ENCODE measurements at regions not wholly inside any gene's neighbourhood (a gene's known extent, or its start where the extent isn't known, plus 50 kb on each side); places are given as distances from the start of the nearest gene placed in this dataset.

- Histone ChIP-seq H4K20me1 (ENCODE audit: insufficient read depth, low read length) (no peaks in the 10 kb centered on the region), H3K9me3 (ENCODE audit: insufficient read depth, low read length, severe bottlenecking) (no peaks in the 10 kb centered on the region), H3K9ac (ENCODE audit: low read depth, low read length) (no peak overlapping the region), H3K27me3 (ENCODE audit: insufficient read depth, low read length, poor library complexity) (peaks cover 10% of the 10 kb centered on the region), H3K4me2 (ENCODE audit: insufficient read depth, low read length) (no peak overlapping the region), H2AFZ (ENCODE audit: low read depth, low read length) (no peak overlapping the region), H3K36me3 (ENCODE audit: insufficient read depth, low read length) (no peaks in the 10 kb centered on the region), H3K79me2 (ENCODE audit: insufficient read depth, low read length) (no peaks in the 10 kb centered on the region), H3K4me1 (ENCODE audit: insufficient read depth, low read length) (no peaks in the 10 kb centered on the region), H3K27ac (ENCODE audit: low read length) (no peak overlapping the region), H3K4me3 (ENCODE audit: low read depth in 1 of 2, low read length in 2 of 2) (no peak overlapping the region)
- no peak for TF ChIP-seq EZH2 (IDR thresholded peaks at IDR 0.05; ENCODE audit: borderline replicate concordance, low read depth, low read length, severe bottlenecking)
- TF ChIP-seq CTCF (IDR thresholded peaks at IDR 0.05; ENCODE audit: borderline replicate concordance, extremely low read depth, low read length, poor library complexity, severe bottlenecking) = no peak
- ATAC-seq (ENCODE audit: insufficient read depth, low read depth) = no peak
- no peak for DNase-seq
Measured at GRCh38 chr15:69893086-69893485, 204.6 kb downstream of the TLE3 start.

GRCh38 chr15:69893863-69894262 lies 203.9 kb downstream of the TLE3 start:
- no peak overlapping the region for H3K4me2 ChIP-seq (ENCODE audit: insufficient read depth, low read length)

GRCh38 chr15:69895202-69895601 lies 202.5 kb downstream of the TLE3 start:
- no peak for TF ChIP-seq CTCF (IDR thresholded peaks at IDR 0.05; ENCODE audit: borderline replicate concordance, extremely low read depth, low read length, poor library complexity, severe bottlenecking)
- TF ChIP-seq EZH2 (IDR thresholded peaks at IDR 0.05; ENCODE audit: borderline replicate concordance, low read depth, low read length, severe bottlenecking) = no peak
- no peaks in the 10 kb centered on the region for H4K20me1 ChIP-seq (ENCODE audit: insufficient read depth, low read length)
- H3K27me3 ChIP-seq (ENCODE audit: insufficient read depth, low read length, poor library complexity) = peaks cover 6% of the 10 kb centered on the region
- H3K4me3 ChIP-seq (ENCODE audit: low read depth in 1 of 2, low read length in 2 of 2) = no peak overlapping the region
- H3K79me2 ChIP-seq (ENCODE audit: insufficient read depth, low read length) = no peaks in the 10 kb centered on the region
- H3K4me1 ChIP-seq (ENCODE audit: insufficient read depth, low read length) = no peaks in the 10 kb centered on the region
- no peak overlapping the region for H3K4me2 ChIP-seq (ENCODE audit: insufficient read depth, low read length)
- no peaks in the 10 kb centered on the region for H3K9me3 ChIP-seq (ENCODE audit: insufficient read depth, low read length, severe bottlenecking)
- no peak for ATAC-seq (ENCODE audit: insufficient read depth, low read depth)
- H3K9ac ChIP-seq (ENCODE audit: low read depth, low read length) = no peak overlapping the region
- H3K36me3 ChIP-seq (ENCODE audit: insufficient read depth, low read length) = no peaks in the 10 kb centered on the region
- no peak overlapping the region for H3K27ac ChIP-seq (ENCODE audit: low read length)
- H2AFZ ChIP-seq (ENCODE audit: low read depth, low read length) = no peak overlapping the region
- no peak for DNase-seq

More at GRCh38 chr15:69893863-69894262, 203.9 kb downstream of the TLE3 start:
- Histone ChIP-seq H3K4me1 (ENCODE audit: insufficient read depth, low read length) (no peaks in the 10 kb centered on the region), H2AFZ (ENCODE audit: low read depth, low read length) (no peak overlapping the region), H3K79me2 (ENCODE audit: insufficient read depth, low read length) (no peaks in the 10 kb centered on the region), H4K20me1 (ENCODE audit: insufficient read depth, low read length) (no peaks in the 10 kb centered on the region), H3K9me3 (ENCODE audit: insufficient read depth, low read length, severe bottlenecking) (no peaks in the 10 kb centered on the region), H3K27me3 (ENCODE audit: insufficient read depth, low read length, poor library complexity) (peaks cover 10% of the 10 kb centered on the region), H3K9ac (ENCODE audit: low read depth, low read length) (no peak overlapping the region), H3K4me3 (ENCODE audit: low read depth in 1 of 2, low read length in 2 of 2) (no peak overlapping the region), H3K27ac (ENCODE audit: low read length) (no peak overlapping the region), H3K36me3 (ENCODE audit: insufficient read depth, low read length) (no peaks in the 10 kb centered on the region)
- TF ChIP-seq EZH2 (IDR thresholded peaks at IDR 0.05; ENCODE audit: borderline replicate concordance, low read depth, low read length, severe bottlenecking) (no peak), CTCF (IDR thresholded peaks at IDR 0.05; ENCODE audit: borderline replicate concordance, extremely low read depth, low read length, poor library complexity, severe bottlenecking) (no peak)
- DNase-seq (no peak), ATAC-seq (ENCODE audit: insufficient read depth, low read depth) (no peak)

GRCh38 chr15:69896606-69897005 lies 201.1 kb downstream of the TLE3 start:
- no peak overlapping the region for H2AFZ ChIP-seq (ENCODE audit: low read depth, low read length)
- H3K9me3 ChIP-seq (ENCODE audit: insufficient read depth, low read length, severe bottlenecking) = no peaks in the 10 kb centered on the region
- DNase-seq = no peak
- H3K27me3 ChIP-seq (ENCODE audit: insufficient read depth, low read length, poor library complexity) = peaks cover 6% of the 10 kb centered on the region
- no peak for TF ChIP-seq EZH2 (IDR thresholded peaks at IDR 0.05; ENCODE audit: borderline replicate concordance, low read depth, low read length, severe bottlenecking)
- no peak for TF ChIP-seq CTCF (IDR thresholded peaks at IDR 0.05; ENCODE audit: borderline replicate concordance, extremely low read depth, low read length, poor library complexity, severe bottlenecking)
- no peak for ATAC-seq (ENCODE audit: insufficient read depth, low read depth)
- no peak overlapping the region for H3K4me3 ChIP-seq (ENCODE audit: low read depth in 1 of 2, low read length in 2 of 2)
- H3K36me3 ChIP-seq (ENCODE audit: insufficient read depth, low read length) = no peaks in the 10 kb centered on the region
- no peak overlapping the region for H3K4me2 ChIP-seq (ENCODE audit: insufficient read depth, low read length)
- no peaks in the 10 kb centered on the region for H3K79me2 ChIP-seq (ENCODE audit: insufficient read depth, low read length)
- no peaks in the 10 kb centered on the region for H3K4me1 ChIP-seq (ENCODE audit: insufficient read depth, low read length)
- H3K9ac ChIP-seq (ENCODE audit: low read depth, low read length) = no peak overlapping the region
- no peaks in the 10 kb centered on the region for H4K20me1 ChIP-seq (ENCODE audit: insufficient read depth, low read length)
- H3K27ac ChIP-seq (ENCODE audit: low read length) = no peak overlapping the region
